WTC11 (cell line): ENCODE measurements at regions not wholly inside any gene's neighbourhood (a gene's known extent, or its start where the extent isn't known, plus 50 kb on each side); places are given as distances from the start of the nearest gene placed in this dataset.
A peak's percentile ranks its signal among the peaks of the same experiment; 100 is the strongest.

Experiments
- ATAC-seq: fragments of 200-7000 bp; cut with Tn5 transposase; 2 replicates; pipeline ENCODE4 v1.10.0; 2021; ENCODE audit warnings: mild to moderate bottlenecking, moderate library complexity
- CTCF ChIA-PET: fragments of 300-600 bp; sonication (Branson Sonifier 250); formaldehyde crosslinking; loops from one replicate; lab custom pipeline; 2021; ENCODE audit warnings: antibody characterized with exemption; lab: Charles Lee
- POLR2A ChIA-PET: fragments of 350-600 bp; sonication (Branson Sonifier 250); formaldehyde crosslinking; loops from one replicate; lab custom pipeline; 2021; ENCODE audit warnings: antibody characterized with exemption; lab: Charles Lee
- DNase-seq: peaks from one replicate; pipeline ENCODE4 v3.0.0; 2021; ENCODE audit warnings: low spot score
- H3K27ac Mint-ChIP-seq: 2 replicates; pipeline ENCODE4 v1.8.0; 2021; ENCODE audit warnings: mixed read lengths
- H3K27me3 Mint-ChIP-seq: 2 replicates; pipeline ENCODE4 v1.8.0; 2021; ENCODE audit warnings: low read depth, mild to moderate bottlenecking, moderate library complexity, mixed read lengths
- H3K36me3 Mint-ChIP-seq: 2 replicates; pipeline ENCODE4 v1.8.0; 2021; ENCODE audit warnings: mixed read lengths
- H3K4me1 Mint-ChIP-seq: 2 replicates; pipeline ENCODE4 v1.8.0; 2022; ENCODE audit warnings: mixed read lengths
- H3K4me3 Mint-ChIP-seq: 2 replicates; pipeline ENCODE4 v1.8.0; 2021; ENCODE audit warnings: mild to moderate bottlenecking, moderate library complexity, mixed read lengths
- H3K9me3 Mint-ChIP-seq: 2 replicates; pipeline ENCODE4 v1.8.0; 2021; ENCODE audit warnings: mixed read lengths
- ATF3 ChIP-seq: sonication (generic); formaldehyde crosslinking; conservative IDR thresholded peaks from 2 replicates; pipeline ENCODE4 v1.8.1; 2022; ENCODE audit warnings: mild to moderate bottlenecking, missing genetic modification reagents
- ERG ChIP-seq: fragments of 250-450 bp; sonication (Bioruptor Pico); IDR thresholded peaks from 2 replicates; pipeline ENCODE4 v1.8.0; 2021; ENCODE audit warnings: mild to moderate bottlenecking
- FOXP4 ChIP-seq: sonication (generic); formaldehyde crosslinking; IDR thresholded peaks from 2 replicates; pipeline ENCODE4 v1.8.0; 2022; ENCODE audit warnings: mild to moderate bottlenecking, missing genetic modification reagents
- GTF2I ChIP-seq: fragments of 250-450 bp; sonication (Bioruptor Pico); conservative IDR thresholded peaks from 2 replicates; pipeline ENCODE4 v1.4.0; 2021; ENCODE audit warnings: mild to moderate bottlenecking
- JUN ChIP-seq: sonication (generic); formaldehyde crosslinking; IDR thresholded peaks from 2 replicates; pipeline ENCODE4 v1.8.0; 2023; ENCODE audit warnings: mild to moderate bottlenecking, missing genetic modification reagents
- NFE2L1 ChIP-seq: sonication (generic); formaldehyde crosslinking; IDR thresholded peaks from 2 replicates; pipeline ENCODE4 v1.8.1; 2023; ENCODE audit warnings: missing genetic modification reagents
- NR2C2 ChIP-seq: sonication (generic); formaldehyde crosslinking; IDR thresholded peaks from 2 replicates; pipeline ENCODE4 v1.8.0; 2022; ENCODE audit warnings: mild to moderate bottlenecking, missing genetic modification reagents
- SOX15 ChIP-seq: fragments of 250-450 bp; sonication (Bioruptor Pico); IDR thresholded peaks from 2 replicates; pipeline ENCODE4 v1.9.0; 2021; ENCODE audit warnings: mild to moderate bottlenecking
- TCF7 ChIP-seq: sonication (generic); formaldehyde crosslinking; IDR thresholded peaks from 2 replicates; pipeline ENCODE4 v1.8.0; 2022; ENCODE audit warnings: mild to moderate bottlenecking, low read depth, missing genetic modification reagents, moderate library complexity
- TEAD1 ChIP-seq: sonication (generic); formaldehyde crosslinking; IDR thresholded peaks from 2 replicates; pipeline ENCODE4 v1.8.0; 2022; ENCODE audit warnings: mild to moderate bottlenecking, missing genetic modification reagents
- TEAD4 ChIP-seq: sonication (generic); formaldehyde crosslinking; IDR thresholded peaks from 2 replicates; pipeline ENCODE4 v1.8.0; 2022; ENCODE audit warnings: mild to moderate bottlenecking, missing genetic modification reagents
- USF2 ChIP-seq: sonication (generic); formaldehyde crosslinking; IDR thresholded peaks from 2 replicates; pipeline ENCODE4 v1.8.1; 2023; ENCODE audit warnings: mild to moderate bottlenecking, missing genetic modification reagents, moderate library complexity
- ZNF263 ChIP-seq: sonication (generic); formaldehyde crosslinking; IDR thresholded peaks from 2 replicates; pipeline ENCODE4 v1.8.1; 2022; ENCODE audit warnings: low read depth, mild to moderate bottlenecking, moderate library complexity, missing genetic modification reagents

- ATAC-seq = no peak
- Mint-ChIP-seq H3K27ac (0 out of 2 replicates have a peak overlapping the region, but pooled peaks have one; percentile 5), H3K27me3 (peaks cover 3% of the 10 kb centered on the region), H3K9me3 (no peaks in the 10 kb centered on the region), H3K4me3 (no peak overlapping the region), H3K4me1 (peaks cover 44% of the 10 kb centered on the region), H3K36me3 (no peaks in the 10 kb centered on the region)
- CTCF ChIA-PET = interaction anchor here (1.9 to 5.4 kb wide), 2 partner anchors 11 to 149 kb away, joined by 9 to 49 read pairs; no protein-coding TSS in a partner anchor
- TF ChIP-seq ATF3 (CRISPR knock-in tag) (no peak), ERG (CRISPR knock-in tag) (no peak), FOXP4 (CRISPR knock-in tag) (no peak), USF2 (CRISPR knock-in tag) (no peak)
- no peak for DNase-seq
- POLR2A ChIA-PET = no interaction called here
Measured at GRCh38 chr1:43062527-43063095, 103.9 kb upstream of the SLC2A1 start.

GRCh38 chr1:43061757-43062156 is 103.1 kb upstream of the SLC2A1 start:
- H3K36me3 Mint-ChIP-seq = no peaks in the 10 kb centered on the region
- ATAC-seq (no peak), DNase-seq (no peak)
- H3K9me3 Mint-ChIP-seq = no peaks in the 10 kb centered on the region
- H3K27me3 Mint-ChIP-seq = peaks cover 2% of the 10 kb centered on the region
- POLR2A ChIA-PET = no interaction called here
- TF ChIP-seq ZNF263 (CRISPR knock-in tag) (no peak), TEAD4 (CRISPR knock-in tag) (no peak), USF2 (CRISPR knock-in tag) (no peak), TCF7 (CRISPR knock-in tag) (no peak), NFE2L1 (no peak), NR2C2 (no peak), TEAD1 (CRISPR knock-in tag) (no peak), SOX15 (CRISPR knock-in tag) (no peak)
- H3K27ac Mint-ChIP-seq = no peak overlapping the region; the same call in 1 of the 2 replicates
- H3K4me1 Mint-ChIP-seq = peaks cover 41% of the 10 kb centered on the region
- H3K4me3 Mint-ChIP-seq = no peak overlapping the region
- CTCF ChIA-PET = interaction anchor here (0.9 to 5.4 kb wide), 3 partner anchors 12 to 148 kb away, joined by 3 to 49 read pairs (median 9); no protein-coding TSS in a partner anchor

GRCh38 chr1:43059640-43060574 is 101.2 kb upstream of the SLC2A1 start:
- TF ChIP-seq JUN (CRISPR knock-in tag) (no peak), GTF2I (CRISPR knock-in tag) (no peak)
- H3K4me3 Mint-ChIP-seq = no peak overlapping the region
- POLR2A ChIA-PET = no interaction called here
- CTCF ChIA-PET = interaction anchor here (1.4 to 5.4 kb wide), 3 partner anchors 14 to 137 kb away, joined by 3 to 49 read pairs (median 5); no protein-coding TSS in a partner anchor
- H3K4me1 Mint-ChIP-seq = peaks cover 41% of the 10 kb centered on the region
- no peak for ATAC-seq
- no peaks in the 10 kb centered on the region for H3K36me3 Mint-ChIP-seq
- peak overlapping the region; percentile 59; the same call in 1 of the 2 replicates for H3K27ac Mint-ChIP-seq
- no peaks in the 10 kb centered on the region; the same call in 1 of the 2 replicates for H3K27me3 Mint-ChIP-seq
- DNase-seq = no peak
- H3K9me3 Mint-ChIP-seq = no peaks in the 10 kb centered on the region
